Activated B cell treated with CpG ODN at 0.5 μM for 24 hours (primary cell): ENCODE measurements at regions not wholly inside any gene's neighbourhood (a gene's known extent, or its start where the extent isn't known, plus 50 kb on each side); places are given as distances from the start of the nearest gene placed in this dataset.

Experiments used
- ATAC-seq: fragments of 200-7000 bp; cut with Tn5 transposase; one replicate; pipeline ENCODE4 v1.10.0; 2021; ENCODE audit warnings: low read depth, mild to moderate bottlenecking, moderate library complexity
- CTCF ChIA-PET: fragments of 350-600 bp; sonication (Branson Sonifier 250); formaldehyde crosslinking; loops from one replicate; lab custom pipeline; 2021; ENCODE audit warnings: antibody characterized with exemption; lab: Charles Lee
- POLR2A ChIA-PET: fragments of 350-600 bp; sonication (Branson Sonifier 250); formaldehyde crosslinking; loops from one replicate; lab custom pipeline; 2021; ENCODE audit warnings: antibody characterized with exemption; lab: Charles Lee
- DNase-seq: peaks from one replicate; pipeline ENCODE4 v3.0.0; 2022
- H3K27ac Mint-ChIP-seq: one replicate; pipeline ENCODE4 v1.8.0; 2020; ENCODE audit warnings: mixed read lengths
- H3K27me3 Mint-ChIP-seq: one replicate; pipeline ENCODE4 v1.8.0; 2021; ENCODE audit warnings: mixed read lengths
- H3K36me3 Mint-ChIP-seq: one replicate; pipeline ENCODE4 v1.8.0; 2021; ENCODE audit warnings: low read depth, mixed read lengths
- H3K4me1 Mint-ChIP-seq: one replicate; pipeline ENCODE4 v1.8.0; 2021; ENCODE audit warnings: mixed read lengths
- H3K4me3 Mint-ChIP-seq: one replicate; pipeline ENCODE4 v1.8.0; 2020; ENCODE audit warnings: mild to moderate bottlenecking, mixed read lengths
- H3K9me3 Mint-ChIP-seq: one replicate; pipeline ENCODE4 v1.8.0; 2020; ENCODE audit warnings: mixed read lengths
- CTCF ChIP-seq: fragments of 200-600 bp; IDR thresholded peaks from one replicate; pipeline ENCODE4 v1.8.0; 2022; ENCODE audit warnings: antibody characterized with exemption, mild to moderate bottlenecking
- intact Hi-C: fragments of 100-400 bp; cut with micrococcal nuclease; formaldehyde crosslinking; loops from one replicate; pipeline ENCODE4 v1.15.1; 2024

DNA sequence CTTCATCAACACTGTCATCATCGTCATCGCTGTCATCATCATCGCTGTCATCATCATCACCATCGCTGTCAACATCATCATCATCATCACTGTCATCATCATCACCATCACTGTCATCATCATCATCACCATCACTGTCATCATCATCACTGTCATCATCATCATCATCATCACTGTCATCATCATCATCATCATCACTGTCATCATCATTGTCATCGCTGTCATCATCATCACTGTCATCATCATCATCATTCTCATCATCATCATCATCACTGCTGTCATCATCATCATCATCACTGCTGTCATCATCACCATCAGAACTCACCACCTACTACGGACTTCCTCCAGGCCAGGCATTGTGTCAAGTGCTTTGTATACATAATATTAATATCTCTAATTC lies 160.6 kb downstream of the AIPL1 start:
- ATAC-seq: no peak
- no peaks in the 10 kb centered on the region for H3K9me3 Mint-ChIP-seq
- intact Hi-C loops: no loop called here
- H3K36me3 Mint-ChIP-seq: no peaks in the 10 kb centered on the region
- no peak for TF ChIP-seq CTCF
- ChIA-PET POLR2A (no interaction called here), CTCF (no interaction called here)
- H3K4me1 Mint-ChIP-seq: no peaks in the 10 kb centered on the region
- H3K27ac Mint-ChIP-seq: no peak overlapping the region
- DNase-seq: no peak
- no peak overlapping the region for H3K4me3 Mint-ChIP-seq
- H3K27me3 Mint-ChIP-seq: peaks cover 6% of the 10 kb centered on the region

DNA sequence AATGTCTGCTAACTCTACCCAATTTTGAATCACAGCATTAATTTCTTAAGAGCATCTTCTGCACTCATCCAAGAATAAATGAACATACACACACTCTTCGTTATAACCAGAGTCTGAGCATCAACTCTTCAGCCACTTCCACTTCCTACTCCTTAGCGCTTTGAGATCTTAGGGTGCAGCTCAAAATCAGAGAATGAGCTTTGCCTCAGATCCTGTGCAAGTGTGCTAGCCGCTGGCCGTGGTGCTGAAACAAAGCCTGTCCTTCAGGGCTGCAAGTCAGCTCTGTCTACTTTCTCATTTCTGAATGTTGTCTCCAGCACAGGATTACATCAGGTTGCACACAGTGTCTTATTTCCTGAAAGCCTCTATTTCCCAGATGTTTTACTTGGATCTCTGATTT lies 165.4 kb downstream of the AIPL1 start:
- DNase-seq: no peak
- POLR2A ChIA-PET: no interaction called here

DNA sequence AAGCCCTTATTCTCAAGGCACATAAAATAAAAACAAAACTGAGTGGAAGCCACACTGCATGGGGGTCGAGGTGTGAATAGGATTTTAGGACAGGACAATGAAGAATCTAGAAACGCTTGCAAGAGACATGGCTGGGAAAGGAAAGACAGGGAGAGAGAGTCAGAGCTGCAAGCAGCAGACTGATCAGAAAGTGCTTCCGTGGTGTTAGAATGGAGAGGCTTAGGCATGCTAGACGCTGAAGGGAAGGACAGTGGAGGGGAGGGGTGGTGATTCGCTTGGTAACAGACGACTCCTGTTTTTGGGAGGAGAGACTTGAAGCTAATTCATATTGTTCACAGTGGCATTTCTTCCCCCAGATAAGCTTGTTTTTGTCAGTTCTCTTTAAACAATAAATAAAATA lies 173.5 kb downstream of the AIPL1 start:
- no peak overlapping the region for H3K27ac Mint-ChIP-seq
- no peak for ATAC-seq
- no peak for TF ChIP-seq CTCF
- ChIA-PET POLR2A (no interaction called here), CTCF (no interaction called here)
- no peaks in the 10 kb centered on the region for H3K36me3 Mint-ChIP-seq
- no peak for DNase-seq
- intact Hi-C loops: no loop called here
- peaks cover 7% of the 10 kb centered on the region for H3K9me3 Mint-ChIP-seq
- no peak overlapping the region for H3K4me3 Mint-ChIP-seq
- H3K4me1 Mint-ChIP-seq: no peaks in the 10 kb centered on the region
- H3K27me3 Mint-ChIP-seq: peaks cover 27% of the 10 kb centered on the region

More for the DNA sequence above, 165.4 kb downstream of the AIPL1 start:
- Mint-ChIP-seq H3K27ac (no peak overlapping the region), H3K36me3 (no peaks in the 10 kb centered on the region), H3K9me3 (peaks cover 8% of the 10 kb centered on the region), H3K4me1 (no peaks in the 10 kb centered on the region), H3K4me3 (no peak overlapping the region), H3K27me3 (no peaks in the 10 kb centered on the region)
- no peak for TF ChIP-seq CTCF
- intact Hi-C loops: no loop called here
- no peak for ATAC-seq
- CTCF ChIA-PET: no interaction called here

DNA sequence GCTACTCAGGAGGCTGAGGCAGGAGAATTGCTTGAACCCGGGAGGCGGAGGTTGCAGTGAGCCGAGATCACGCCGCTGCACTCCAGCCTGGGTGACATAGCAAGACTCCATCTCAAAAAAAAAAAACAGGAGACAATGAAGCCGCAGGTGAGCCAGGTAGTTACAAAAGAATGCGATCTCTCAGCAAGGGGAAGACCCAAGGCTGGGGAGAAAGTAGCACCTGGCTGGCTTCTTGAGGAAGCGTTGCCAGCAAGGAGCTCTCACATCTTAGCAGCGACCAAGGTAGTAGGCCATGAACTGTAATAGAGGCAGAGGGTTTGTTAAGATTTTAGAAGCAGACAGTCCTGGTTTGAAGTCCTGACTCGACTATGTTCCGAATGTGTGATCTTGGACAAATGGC lies 175.0 kb downstream of the AIPL1 start:
- ATAC-seq: no peak
- Mint-ChIP-seq H3K27me3 (peaks cover 31% of the 10 kb centered on the region), H3K27ac (no peak overlapping the region), H3K4me3 (no peak overlapping the region), H3K4me1 (no peaks in the 10 kb centered on the region), H3K9me3 (no peaks in the 10 kb centered on the region), H3K36me3 (no peaks in the 10 kb centered on the region)
- TF ChIP-seq CTCF: no peak
- ChIA-PET POLR2A (no interaction called here), CTCF (interaction anchor here (1.1 kb wide), 1 partner anchor 8 kb away, joined by 3 read pairs; no protein-coding TSS in a partner anchor)
- DNase-seq: no peak
- intact Hi-C loops: no loop called here

GRCh38 chr17:6257336-6257735 lies 177.6 kb downstream of the AIPL1 start:
- intact Hi-C loops: no loop called here
- Mint-ChIP-seq H3K4me1 (no peaks in the 10 kb centered on the region), H3K9me3 (no peaks in the 10 kb centered on the region), H3K27me3 (peaks cover 33% of the 10 kb centered on the region), H3K27ac (no peak overlapping the region), H3K36me3 (no peaks in the 10 kb centered on the region), H3K4me3 (no peak overlapping the region)
- ChIA-PET POLR2A (no interaction called here), CTCF (no interaction called here)
- no peak for TF ChIP-seq CTCF
- ATAC-seq (no peak), DNase-seq (no peak)
